HEK293 (cell line): ENCODE measurements at regions not wholly inside any gene's neighbourhood (a gene's known extent, or its start where the extent isn't known, plus 50 kb on each side); places are given as distances from the start of the nearest gene placed in this dataset.

Experiments used
- CTCF ChIA-PET: fragments of 350-600 bp; formaldehyde crosslinking; extraction: SDS; loops from one replicate; lab custom pipeline; 2021; ENCODE audit warnings: antibody characterized with exemption; lab: Yijun Ruan, JAX
- POLR2A ChIA-PET: fragments of 300-600 bp; formaldehyde crosslinking; extraction: SDS; loops from one replicate; lab custom pipeline; 2020; ENCODE audit warnings: antibody characterized with exemption, inconsistent platforms; lab: Yijun Ruan, JAX
- H3K27ac ChIP-seq: fragments of 200-500 bp; sonication (Bioruptor generic); 2 replicates; pipeline ENCODE4 v1.5.1; 2014; ENCODE audit warnings: low read depth, low read length, control low read depth, inconsistent platforms; ENCODE audit errors: extremely low read depth
- H3K36me3 ChIP-seq, 2 experiments: fragments of 200-500 bp in 1 of 2; sonication (Bioruptor generic) in 1 of 2; 1 replicate in 1 of 2; 2 replicates in 1 of 2; pipeline ENCODE4 v1.5.1; 2014 to 2017; ENCODE audit warnings: inconsistent platforms in 2 of 2, low read length in 2 of 2; ENCODE audit not compliant: control insufficient read depth in 2 of 2, insufficient read depth in 1 of 2
- H3K4me1 ChIP-seq: fragments of 200-500 bp; sonication (Bioruptor generic); 2 replicates; pipeline ENCODE4 v1.5.1; 2014; ENCODE audit warnings: mild to moderate bottlenecking, low read length, inconsistent platforms; ENCODE audit not compliant: control insufficient read depth, insufficient read depth
- H3K4me3 ChIP-seq: 2 replicates; pipeline ENCODE4 v1.5.1; 2011; ENCODE audit warnings: low read depth, mild to moderate bottlenecking, control low read depth, low read length, moderate library complexity
- H3K9me3 ChIP-seq: fragments of 200-500 bp; sonication (Bioruptor generic); 2 replicates; pipeline ENCODE4 v1.5.1; 2014; ENCODE audit warnings: low read depth, low read length, inconsistent platforms; ENCODE audit not compliant: control insufficient read depth, insufficient read depth
- FEZF1 ChIP-seq: fragments of 450-650 bp; formaldehyde crosslinking; IDR thresholded peaks from 2 replicates; pipeline ENCODE4 v1.5.1; 2016; ENCODE audit warnings: missing biosample characterization, missing genetic modification characterization
- KLF16 ChIP-seq: fragments of 450-650 bp; formaldehyde crosslinking; IDR thresholded peaks from 2 replicates; pipeline ENCODE4 v1.5.1; 2017; ENCODE audit warnings: missing biosample characterization, missing genetic modification characterization
- MYNN ChIP-seq: fragments of 450-650 bp; formaldehyde crosslinking; IDR thresholded peaks from 2 replicates; pipeline ENCODE4 v1.5.1; 2016; ENCODE audit warnings: missing biosample characterization, missing genetic modification characterization, borderline replicate concordance
- OSR2 ChIP-seq: fragments of 450-650 bp; formaldehyde crosslinking; IDR thresholded peaks from 2 replicates; pipeline ENCODE4 v1.5.1; 2016; ENCODE audit warnings: missing biosample characterization, missing genetic modification characterization
- OVOL3 ChIP-seq: fragments of 450-650 bp; formaldehyde crosslinking; IDR thresholded peaks from 2 replicates; pipeline ENCODE4 v1.5.1; 2016; ENCODE audit warnings: missing biosample characterization, missing genetic modification characterization
- SP3 ChIP-seq: fragments of 450-650 bp; formaldehyde crosslinking; IDR thresholded peaks from 2 replicates; pipeline ENCODE4 v1.5.1; 2016; ENCODE audit warnings: missing biosample characterization, missing genetic modification characterization
- SP7 ChIP-seq: fragments of 450-650 bp; formaldehyde crosslinking; IDR thresholded peaks from 2 replicates; pipeline ENCODE4 v1.5.1; 2016; ENCODE audit warnings: missing biosample characterization, missing genetic modification characterization
- ZBTB8A ChIP-seq: fragments of 450-650 bp; formaldehyde crosslinking; IDR thresholded peaks from 2 replicates; pipeline ENCODE4 v1.5.1; 2016; ENCODE audit warnings: missing biosample characterization, missing genetic modification characterization
- ZFP69B ChIP-seq: fragments of 450-650 bp; formaldehyde crosslinking; IDR thresholded peaks from 2 replicates; pipeline ENCODE4 v1.5.1; 2016; ENCODE audit warnings: missing biosample characterization, missing genetic modification characterization
- ZNF10 ChIP-seq: fragments of 450-650 bp; formaldehyde crosslinking; IDR thresholded peaks from 2 replicates; pipeline ENCODE4 v1.5.1; 2017; ENCODE audit warnings: missing biosample characterization, missing genetic modification characterization
- ZNF112 ChIP-seq: fragments of 450-650 bp; formaldehyde crosslinking; IDR thresholded peaks from 2 replicates; pipeline ENCODE4 v1.5.0; 2017; ENCODE audit warnings: missing biosample characterization, missing genetic modification characterization
- ZNF121 ChIP-seq: fragments of 450-650 bp; formaldehyde crosslinking; IDR thresholded peaks from 2 replicates; pipeline ENCODE4 v1.5.1; 2016; ENCODE audit warnings: missing biosample characterization, missing genetic modification characterization
- ZNF132 ChIP-seq: fragments of 450-650 bp; formaldehyde crosslinking; IDR thresholded peaks from 2 replicates; pipeline ENCODE4 v1.5.1; 2017; ENCODE audit warnings: missing biosample characterization, missing genetic modification characterization, borderline replicate concordance
- ZNF169 ChIP-seq: fragments of 450-650 bp; formaldehyde crosslinking; IDR thresholded peaks from 2 replicates; pipeline ENCODE4 v1.5.1; 2016; ENCODE audit warnings: missing biosample characterization, missing genetic modification characterization
- ZNF19 ChIP-seq: fragments of 450-650 bp; formaldehyde crosslinking; IDR thresholded peaks from 2 replicates; pipeline ENCODE4; 2016; ENCODE audit warnings: missing biosample characterization, missing genetic modification characterization, low read depth
- ZNF24 ChIP-seq: fragments of 450-650 bp; formaldehyde crosslinking; IDR thresholded peaks from 2 replicates; pipeline ENCODE4 v1.5.1; 2016; ENCODE audit warnings: missing biosample characterization, missing genetic modification characterization
- ZNF292 ChIP-seq: fragments of 450-650 bp; formaldehyde crosslinking; IDR thresholded peaks from 2 replicates; pipeline ENCODE4 v1.5.1; 2016; ENCODE audit warnings: low read depth, missing biosample characterization, missing genetic modification characterization, borderline replicate concordance
- ZNF302 ChIP-seq: fragments of 450-650 bp; formaldehyde crosslinking; IDR thresholded peaks from 2 replicates; pipeline ENCODE4 v1.5.1; 2016; ENCODE audit warnings: missing biosample characterization, missing genetic modification characterization, low read depth
- ZNF394 ChIP-seq: fragments of 450-650 bp; formaldehyde crosslinking; IDR thresholded peaks from 2 replicates; pipeline ENCODE4 v1.5.1; 2016; ENCODE audit warnings: missing biosample characterization, missing genetic modification characterization, mild to moderate bottlenecking, moderate library complexity, borderline replicate concordance
- ZNF433 ChIP-seq: fragments of 450-650 bp; formaldehyde crosslinking; IDR thresholded peaks from 2 replicates; pipeline ENCODE4 v1.5.1; 2016; ENCODE audit warnings: missing biosample characterization, missing genetic modification characterization, low read depth
- ZNF600 ChIP-seq: fragments of 450-650 bp; formaldehyde crosslinking; IDR thresholded peaks from 2 replicates; pipeline ENCODE4 v1.5.1; 2016; ENCODE audit warnings: missing biosample characterization, missing genetic modification characterization
- ZNF747 ChIP-seq: fragments of 450-650 bp; formaldehyde crosslinking; IDR thresholded peaks from 2 replicates; pipeline ENCODE4 v1.5.1; 2016; ENCODE audit warnings: missing biosample characterization, missing genetic modification characterization
- ZSCAN23 ChIP-seq: fragments of 450-650 bp; formaldehyde crosslinking; IDR thresholded peaks from 2 replicates; pipeline ENCODE4 v1.5.1; 2016; ENCODE audit warnings: missing biosample characterization, missing genetic modification characterization
- TF ChIP-seq, protein P1 (sequence below): fragments of 450-650 bp; formaldehyde crosslinking; IDR thresholded peaks from 2 replicates; pipeline ENCODE4 v1.5.1; 2016; ENCODE audit warnings: missing biosample characterization, missing genetic modification characterization
- TF ChIP-seq, protein P2 (sequence below): fragments of 450-650 bp; formaldehyde crosslinking; IDR thresholded peaks from 2 replicates; pipeline ENCODE4 v1.5.1; 2016; ENCODE audit warnings: missing biosample characterization, missing genetic modification characterization, low read depth

DNA sequence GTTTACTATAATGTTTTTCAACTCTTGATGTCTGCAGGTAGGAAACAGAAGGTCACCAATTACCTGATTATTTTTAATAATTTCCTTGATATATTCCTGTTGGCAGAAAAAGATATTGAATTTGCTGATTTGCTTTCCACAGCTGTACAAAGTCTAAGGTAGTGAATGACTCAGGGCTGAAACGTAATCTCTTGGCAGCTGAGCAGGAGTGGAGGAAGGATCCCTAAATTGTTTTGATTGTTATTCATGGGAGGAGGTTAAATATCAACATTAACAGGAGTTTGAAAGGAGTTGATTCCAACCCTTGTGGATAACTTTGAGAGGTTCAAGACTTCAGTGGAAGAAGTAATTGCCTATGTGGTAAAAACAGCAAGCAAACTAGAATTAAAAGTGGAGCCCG lies 345.2 kb upstream of the SLC8A1 start:
- ChIA-PET CTCF (no interaction called here), POLR2A (no interaction called here)
- no peaks in the 10 kb centered on the region for H3K4me1 ChIP-seq
- no peaks in the 10 kb centered on the region for H3K9me3 ChIP-seq
- no peak overlapping the region for H3K27ac ChIP-seq
- TF ChIP-seq ZNF10 (tag by site-specific recombination) (no peak), ZNF132 (no peak), ZNF292 (no peak), ZSCAN23 (tag by site-specific recombination) (no peak), OSR2 (tag by site-specific recombination) (no peak), ZBTB8A (tag by site-specific recombination) (no peak), ZNF112 (no peak), ZNF747 (tag by site-specific recombination) (no peak), SP3 (tag by site-specific recombination) (no peak), ZNF19 (no peak), FEZF1 (no peak), SP7 (tag by site-specific recombination) (no peak), MYNN (tag by site-specific recombination) (no peak), ZNF169 (no peak), ZNF121 (tag by site-specific recombination) (no peak), KLF16 (tag by site-specific recombination) (no peak), ZNF302 (tag by site-specific recombination) (no peak), ZNF433 (tag by site-specific recombination) (no peak), OVOL3 (no peak)
- TF ChIP-seq, protein P1, sequence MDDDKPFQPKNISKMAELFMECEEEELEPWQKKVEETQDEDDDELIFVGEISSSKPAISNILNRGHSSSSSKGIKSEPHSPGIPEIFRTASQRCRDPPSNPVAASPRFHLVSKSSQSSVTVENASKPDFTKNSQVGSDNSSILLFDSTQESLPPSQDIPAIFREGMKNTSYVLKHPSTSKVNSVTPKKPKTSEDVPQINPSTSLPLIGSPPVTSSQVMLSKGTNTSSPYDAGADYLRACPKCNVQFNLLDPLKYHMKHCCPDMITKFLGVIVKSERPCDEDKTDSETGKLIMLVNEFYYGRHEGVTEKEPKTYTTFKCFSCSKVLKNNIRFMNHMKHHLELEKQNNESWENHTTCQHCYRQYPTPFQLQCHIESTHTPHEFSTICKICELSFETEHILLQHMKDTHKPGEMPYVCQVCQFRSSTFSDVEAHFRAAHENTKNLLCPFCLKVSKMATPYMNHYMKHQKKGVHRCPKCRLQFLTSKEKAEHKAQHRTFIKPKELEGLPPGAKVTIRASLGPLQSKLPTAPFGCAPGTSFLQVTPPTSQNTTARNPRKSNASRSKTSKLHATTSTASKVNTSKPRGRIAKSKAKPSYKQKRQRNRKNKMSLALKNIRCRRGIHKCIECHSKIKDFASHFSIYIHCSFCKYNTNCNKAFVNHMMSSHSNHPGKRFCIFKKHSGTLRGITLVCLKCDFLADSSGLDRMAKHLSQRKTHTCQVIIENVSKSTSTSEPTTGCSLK (tag by site-specific recombination), result no peak
- no peaks in the 10 kb centered on the region for H3K36me3 ChIP-seq
- no peak overlapping the region for H3K4me3 ChIP-seq

DNA sequence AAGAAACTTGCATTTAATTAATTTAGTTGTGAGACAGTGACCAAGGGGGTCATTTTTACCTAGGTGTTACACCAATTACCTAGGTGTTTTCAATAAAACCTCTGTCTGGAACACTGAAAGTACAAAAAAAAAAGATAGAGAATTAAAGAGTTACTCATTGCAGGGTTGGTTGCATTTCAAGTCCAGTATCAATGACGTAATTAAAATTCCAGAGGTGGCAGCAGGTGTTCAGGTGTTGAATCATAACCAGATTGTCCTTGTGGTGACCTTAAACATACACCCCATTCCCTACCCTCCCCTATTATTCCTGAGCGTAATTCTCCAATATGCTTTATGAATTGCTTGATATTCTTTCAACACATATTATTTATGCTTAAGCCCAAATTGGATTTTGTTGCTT lies 352.0 kb upstream of the SLC8A1 start:
- H3K9me3 ChIP-seq, result no peaks in the 10 kb centered on the region
- H3K36me3 ChIP-seq, result no peaks in the 10 kb centered on the region
- H3K4me3 ChIP-seq, result no peak overlapping the region
- ChIA-PET CTCF (no interaction called here), POLR2A (no interaction called here)
- no peak overlapping the region for H3K27ac ChIP-seq
- no peaks in the 10 kb centered on the region for H3K4me1 ChIP-seq
- TF ChIP-seq ZNF24 (tag by site-specific recombination) (no peak), ZNF394 (tag by site-specific recombination) (no peak), ZFP69B (tag by site-specific recombination) (no peak), ZNF600 (no peak)
- TF ChIP-seq, protein P2, sequence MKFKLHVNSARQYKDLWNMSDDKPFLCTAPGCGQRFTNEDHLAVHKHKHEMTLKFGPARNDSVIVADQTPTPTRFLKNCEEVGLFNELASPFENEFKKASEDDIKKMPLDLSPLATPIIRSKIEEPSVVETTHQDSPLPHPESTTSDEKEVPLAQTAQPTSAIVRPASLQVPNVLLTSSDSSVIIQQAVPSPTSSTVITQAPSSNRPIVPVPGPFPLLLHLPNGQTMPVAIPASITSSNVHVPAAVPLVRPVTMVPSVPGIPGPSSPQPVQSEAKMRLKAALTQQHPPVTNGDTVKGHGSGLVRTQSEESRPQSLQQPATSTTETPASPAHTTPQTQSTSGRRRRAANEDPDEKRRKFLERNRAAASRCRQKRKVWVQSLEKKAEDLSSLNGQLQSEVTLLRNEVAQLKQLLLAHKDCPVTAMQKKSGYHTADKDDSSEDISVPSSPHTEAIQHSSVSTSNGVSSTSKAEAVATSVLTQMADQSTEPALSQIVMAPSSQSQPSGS (tag by site-specific recombination), result 0 out of 2 replicates have a peak, but pooled peaks have one; percentile 7
